IPS-20b (cell line): ENCODE measurements at regions not wholly inside any gene's neighbourhood (a gene's known extent, or its start where the extent isn't known, plus 50 kb on each side); places are given as distances from the start of the nearest gene placed in this dataset.
A peak's percentile ranks its signal among the peaks of the same experiment; 100 is the strongest.
"Not testable (repeated sequence)": the region's sequence is repeated elsewhere in the genome, so short reads cannot be mapped to it uniquely, and the experiment has no call there.

Source experiments
- H3K27ac ChIP-seq: one replicate; pipeline ENCODE4 v1.5.1; 2013; ENCODE audit warnings: low read length
- H3K27me3 ChIP-seq: 2 replicates; pipeline ENCODE4 v1.6.1; 2013; ENCODE audit warnings: mild to moderate bottlenecking, low read length, inconsistent platforms; ENCODE audit not compliant: insufficient read depth
- H3K36me3 ChIP-seq: 2 replicates; pipeline ENCODE4 v1.6.1; 2013; ENCODE audit warnings: low read depth, mild to moderate bottlenecking, inconsistent platforms, low read length, moderate library complexity; ENCODE audit not compliant: insufficient read depth
- H3K4me1 ChIP-seq: 2 replicates; pipeline ENCODE4 v1.6.1; 2013; ENCODE audit warnings: mild to moderate bottlenecking, control low read depth, inconsistent platforms, low read length, moderate library complexity; ENCODE audit not compliant: insufficient read depth
- H3K4me3 ChIP-seq: 2 replicates; pipeline ENCODE4 v1.5.1; 2013; ENCODE audit warnings: mild to moderate bottlenecking, low read length, inconsistent platforms
- H3K9ac ChIP-seq: 2 replicates; pipeline ENCODE4 v1.6.1; 2013; ENCODE audit warnings: low read depth, mild to moderate bottlenecking, inconsistent platforms, low read length, moderate library complexity
- H3K9me3 ChIP-seq: 2 replicates; pipeline ENCODE4 v1.6.1; 2013; ENCODE audit warnings: mild to moderate bottlenecking, low read depth, low read length, inconsistent platforms; ENCODE audit not compliant: insufficient read depth

- H3K27ac ChIP-seq, result no peak overlapping the region
Measured at GRCh38 chr5:116970318-116970717, 395.7 kb upstream of the SEMA6A start.

GRCh38 chr5:116964438-116964837, 389.8 kb upstream of the SEMA6A start:
- Histone ChIP-seq H3K4me1 (peaks cover 2% of the 10 kb centered on the region; the same call in 1 of the 2 replicates), H3K27ac (no peak overlapping the region), H3K9me3 (peaks cover 6% of the 10 kb centered on the region; the same call in 1 of the 2 replicates), H3K4me3 (no peak overlapping the region), H3K9ac (no peak overlapping the region), H3K36me3 (no peaks in the 10 kb centered on the region), H3K27me3 (no peaks in the 10 kb centered on the region)

More at GRCh38 chr5:116970318-116970717, 395.7 kb upstream of the SEMA6A start:
- peaks cover 12% of the 10 kb centered on the region; the same call in 1 of the 2 replicates for H3K9me3 ChIP-seq
- H3K4me3 ChIP-seq, result no peak overlapping the region
- no peaks in the 10 kb centered on the region for H3K36me3 ChIP-seq
- H3K9ac ChIP-seq, result no peak overlapping the region
- H3K27me3 ChIP-seq, result no peaks in the 10 kb centered on the region
- H3K4me1 ChIP-seq, result peaks cover 6% of the 10 kb centered on the region; the same call in 1 of the 2 replicates

- Histone ChIP-seq H3K27me3 (no peaks in the 10 kb centered on the region), H3K36me3 (no peaks in the 10 kb centered on the region), H3K9me3 (no peaks in the 10 kb centered on the region), H3K27ac (no peak overlapping the region), H3K9ac (no peak overlapping the region), H3K4me3 (no peak overlapping the region), H3K4me1 (no peaks in the 10 kb centered on the region)
Measured at GRCh38 chr5:116961021-116961420, 386.4 kb upstream of the SEMA6A start.

- H3K36me3 ChIP-seq, result no peaks in the 10 kb centered on the region
- no peaks in the 10 kb centered on the region for H3K9me3 ChIP-seq
- no peaks in the 10 kb centered on the region for H3K4me1 ChIP-seq
- no peak overlapping the region for H3K9ac ChIP-seq
- no peaks in the 10 kb centered on the region for H3K27me3 ChIP-seq
- H3K4me3 ChIP-seq, result no peak overlapping the region
- no peak overlapping the region for H3K27ac ChIP-seq
Measured at GRCh38 chr5:116959843-116960242, 385.2 kb upstream of the SEMA6A start.

- no peaks in the 10 kb centered on the region for H3K9me3 ChIP-seq
- no peaks in the 10 kb centered on the region; the same call in 1 of the 2 replicates for H3K4me1 ChIP-seq
- no peaks in the 10 kb centered on the region for H3K36me3 ChIP-seq
- no peaks in the 10 kb centered on the region for H3K27me3 ChIP-seq
- no peak overlapping the region for H3K9ac ChIP-seq
- no peak overlapping the region for H3K4me3 ChIP-seq
- no peak overlapping the region for H3K27ac ChIP-seq
Measured at GRCh38 chr5:116953251-116953930, 378.8 kb upstream of the SEMA6A start.

- Histone ChIP-seq H3K4me1 (peaks cover 1% of the 10 kb centered on the region; the same call in 1 of the 2 replicates), H3K36me3 (no peaks in the 10 kb centered on the region), H3K27me3 (no peaks in the 10 kb centered on the region), H3K9me3 (no peaks in the 10 kb centered on the region), H3K9ac (no peak overlapping the region), H3K4me3 (no peak overlapping the region), H3K27ac (no peak overlapping the region)
Measured at GRCh38 chr5:116951219-116951618, 376.6 kb upstream of the SEMA6A start.

- Histone ChIP-seq H3K9ac (no peak overlapping the region), H3K27me3 (no peaks in the 10 kb centered on the region), H3K4me1 (peaks cover 18% of the 10 kb centered on the region), H3K4me3 (no peak overlapping the region), H3K9me3 (no peaks in the 10 kb centered on the region), H3K36me3 (no peaks in the 10 kb centered on the region), H3K27ac (no peak overlapping the region)
Measured at GRCh38 chr5:116947691-116948528, 373.3 kb upstream of the SEMA6A start.

- peaks cover 22% of the 10 kb centered on the region for H3K4me1 ChIP-seq
- H3K36me3 ChIP-seq, H3K27ac ChIP-seq, H3K9ac ChIP-seq, H3K27me3 ChIP-seq, H3K9me3 ChIP-seq: not testable (repeated sequence)
- 0 out of 2 replicates have a peak overlapping the region, but pooled peaks have one; percentile 1 for H3K4me3 ChIP-seq
Measured at GRCh38 chr5:116945613-116946382, 371.2 kb upstream of the SEMA6A start.

- Histone ChIP-seq H3K36me3 (no peaks in the 10 kb centered on the region), H3K27ac (no peak overlapping the region), H3K9me3 (no peaks in the 10 kb centered on the region), H3K27me3 (no peaks in the 10 kb centered on the region), H3K9ac (no peak overlapping the region), H3K4me3 (no peak overlapping the region), H3K4me1 (peaks cover 28% of the 10 kb centered on the region)
Measured at GRCh38 chr5:116944183-116944582, 369.6 kb upstream of the SEMA6A start.

GRCh38 chr5:116942622-116943021, 368.0 kb upstream of the SEMA6A start:
- H3K4me1 ChIP-seq, result peaks cover 40% of the 10 kb centered on the region
- H3K4me3 ChIP-seq, result no peak overlapping the region
- H3K9ac ChIP-seq, result no peak overlapping the region
- H3K36me3 ChIP-seq, result no peaks in the 10 kb centered on the region
- no peak overlapping the region for H3K27ac ChIP-seq
- H3K27me3 ChIP-seq, result no peaks in the 10 kb centered on the region
- H3K9me3 ChIP-seq, result no peaks in the 10 kb centered on the region

- H3K27ac ChIP-seq, result no peak overlapping the region
- H3K9ac ChIP-seq, result no peak overlapping the region
- no peaks in the 10 kb centered on the region for H3K36me3 ChIP-seq
- H3K9me3 ChIP-seq, result no peaks in the 10 kb centered on the region
- H3K4me3 ChIP-seq, result no peak overlapping the region
- H3K27me3 ChIP-seq, result no peaks in the 10 kb centered on the region
- peaks cover 36% of the 10 kb centered on the region for H3K4me1 ChIP-seq
Measured at GRCh38 chr5:116939641-116940040, 365.0 kb upstream of the SEMA6A start.
